ENCODE measurements at regions not wholly inside any gene's neighbourhood (a gene's known extent, or its start where the extent isn't known, plus 50 kb on each side); places are given as distances from the start of the nearest gene placed in this dataset.

DNA sequence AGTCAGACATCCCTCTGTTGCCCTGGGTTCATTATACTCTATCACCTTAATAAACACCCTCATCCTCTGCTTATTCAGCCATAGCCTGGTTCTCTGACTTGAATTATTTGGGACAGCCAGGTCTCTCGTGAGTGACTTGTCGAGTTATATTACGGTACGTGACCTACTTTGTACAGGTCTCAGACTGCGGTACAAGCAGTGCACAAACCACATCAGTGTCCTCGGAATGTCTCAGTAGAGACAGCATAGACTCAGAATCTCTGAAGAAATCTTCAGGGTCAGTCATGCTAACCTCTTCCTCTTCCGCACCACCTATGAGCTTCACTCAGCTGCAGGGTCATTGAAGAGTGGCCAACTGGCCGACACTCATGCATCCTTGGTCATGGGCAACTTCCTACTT, 860.8 kb downstream of the BCL11B start:
- DNase-seq (ENCODE audit: low spot score) (no peak), ATAC-seq (ENCODE audit: low FRiP score) (no peak)
- TF ChIP-seq, protein P1, sequence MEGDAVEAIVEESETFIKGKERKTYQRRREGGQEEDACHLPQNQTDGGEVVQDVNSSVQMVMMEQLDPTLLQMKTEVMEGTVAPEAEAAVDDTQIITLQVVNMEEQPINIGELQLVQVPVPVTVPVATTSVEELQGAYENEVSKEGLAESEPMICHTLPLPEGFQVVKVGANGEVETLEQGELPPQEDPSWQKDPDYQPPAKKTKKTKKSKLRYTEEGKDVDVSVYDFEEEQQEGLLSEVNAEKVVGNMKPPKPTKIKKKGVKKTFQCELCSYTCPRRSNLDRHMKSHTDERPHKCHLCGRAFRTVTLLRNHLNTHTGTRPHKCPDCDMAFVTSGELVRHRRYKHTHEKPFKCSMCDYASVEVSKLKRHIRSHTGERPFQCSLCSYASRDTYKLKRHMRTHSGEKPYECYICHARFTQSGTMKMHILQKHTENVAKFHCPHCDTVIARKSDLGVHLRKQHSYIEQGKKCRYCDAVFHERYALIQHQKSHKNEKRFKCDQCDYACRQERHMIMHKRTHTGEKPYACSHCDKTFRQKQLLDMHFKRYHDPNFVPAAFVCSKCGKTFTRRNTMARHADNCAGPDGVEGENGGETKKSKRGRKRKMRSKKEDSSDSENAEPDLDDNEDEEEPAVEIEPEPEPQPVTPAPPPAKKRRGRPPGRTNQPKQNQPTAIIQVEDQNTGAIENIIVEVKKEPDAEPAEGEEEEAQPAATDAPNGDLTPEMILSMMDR (IDR thresholded peaks at IDR 0.05) = no peak

DNA sequence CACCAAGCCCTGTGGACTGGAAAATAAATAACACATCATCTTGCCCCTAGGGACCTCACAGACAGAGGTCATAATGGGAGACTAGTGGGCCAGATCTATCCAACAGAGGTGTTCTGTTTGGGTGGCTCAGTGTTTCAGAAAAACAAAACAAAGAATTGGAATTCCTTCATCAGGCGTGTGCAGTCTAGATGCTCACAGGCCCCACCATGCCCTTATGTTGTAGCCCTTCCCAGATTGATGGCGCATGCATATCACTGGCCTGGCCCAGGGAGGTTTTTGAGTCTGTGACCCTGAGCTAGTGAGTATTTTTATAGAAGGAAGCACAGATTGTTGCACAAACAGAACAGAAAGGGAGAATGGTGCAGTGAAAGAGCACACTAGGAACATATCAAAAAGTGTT, 859.6 kb downstream of the BCL11B start:
- DNase-seq (ENCODE audit: low spot score) (no peak), ATAC-seq (ENCODE audit: low FRiP score) (no peak)
- TF ChIP-seq, protein P1 (IDR thresholded peaks at IDR 0.05) = no peak

DNA sequence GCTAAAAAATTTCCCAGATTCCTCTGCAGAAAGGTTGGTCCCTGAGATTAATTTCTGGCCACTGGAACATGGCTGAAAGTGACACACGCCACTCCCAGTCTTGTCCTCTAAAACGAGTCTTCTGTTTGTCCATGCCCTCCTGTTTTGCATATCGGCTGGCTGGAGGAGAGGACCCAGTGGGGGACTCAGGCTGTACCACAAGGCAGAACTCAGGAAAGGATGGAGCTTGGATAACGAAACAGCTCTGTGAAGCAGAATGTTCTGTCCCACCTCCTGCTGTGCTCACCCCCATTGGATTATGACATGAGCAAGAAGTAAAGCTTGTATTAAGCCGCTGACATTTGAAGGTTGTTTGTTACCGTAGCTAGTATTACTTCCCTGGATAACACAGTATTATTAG, 856.2 kb downstream of the BCL11B start:
- no peak for DNase-seq (ENCODE audit: low spot score)
- no peak for ATAC-seq (ENCODE audit: low FRiP score)
- TF ChIP-seq, protein P1 (IDR thresholded peaks at IDR 0.05) = no peak

DNA sequence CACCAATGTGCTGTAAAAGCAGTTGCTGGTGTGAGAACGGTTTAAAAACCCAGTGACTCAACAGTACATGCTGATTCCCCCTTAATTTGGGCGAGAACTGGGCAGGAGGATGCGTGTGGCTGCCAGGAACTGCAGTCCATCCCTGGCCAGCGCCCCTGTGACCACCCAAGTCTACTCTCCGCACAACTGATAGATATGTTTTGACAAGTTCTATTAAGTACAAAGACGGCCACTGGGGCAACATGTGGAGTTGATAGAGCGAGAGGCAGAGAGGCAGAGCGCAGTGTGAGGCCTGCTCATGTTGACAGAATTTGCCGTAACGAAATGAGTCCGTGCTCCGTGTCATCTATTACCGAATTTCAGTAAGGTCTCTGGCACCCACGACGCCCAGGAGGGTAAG, 855.0 kb downstream of the BCL11B start:
- DNase-seq (ENCODE audit: low spot score) = no peak
- TF ChIP-seq, protein P1 (IDR thresholded peaks at IDR 0.05) = no peak
- no peak for ATAC-seq (ENCODE audit: low FRiP score)

DNA sequence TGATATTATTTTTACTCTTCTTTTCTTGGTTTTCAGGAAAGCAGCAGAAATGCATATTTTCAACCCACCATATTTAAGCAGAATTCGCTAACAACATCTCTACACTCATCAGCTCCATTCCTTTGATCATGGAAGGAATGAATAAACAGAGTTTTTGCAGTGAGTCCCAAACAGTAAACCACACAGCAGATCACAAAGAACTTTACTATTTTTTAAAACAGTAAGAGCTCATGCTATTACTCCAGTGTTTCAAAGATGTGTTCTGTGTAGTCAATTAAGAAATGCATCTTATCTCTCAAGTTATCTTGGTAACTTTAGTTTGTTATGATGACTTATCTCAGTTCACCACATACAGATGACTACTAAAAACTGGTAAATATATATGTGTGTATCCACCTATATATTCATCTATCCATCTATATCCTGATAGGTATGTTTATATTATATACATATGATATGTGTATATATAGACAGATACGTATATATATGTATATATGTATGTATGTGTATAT, 843.5 kb downstream of the BCL11B start:
- ATAC-seq (ENCODE audit: low FRiP score) (no peak), DNase-seq (ENCODE audit: low spot score) (no peak)
- TF ChIP-seq, protein P1 (IDR thresholded peaks at IDR 0.05) = no peak

DNA sequence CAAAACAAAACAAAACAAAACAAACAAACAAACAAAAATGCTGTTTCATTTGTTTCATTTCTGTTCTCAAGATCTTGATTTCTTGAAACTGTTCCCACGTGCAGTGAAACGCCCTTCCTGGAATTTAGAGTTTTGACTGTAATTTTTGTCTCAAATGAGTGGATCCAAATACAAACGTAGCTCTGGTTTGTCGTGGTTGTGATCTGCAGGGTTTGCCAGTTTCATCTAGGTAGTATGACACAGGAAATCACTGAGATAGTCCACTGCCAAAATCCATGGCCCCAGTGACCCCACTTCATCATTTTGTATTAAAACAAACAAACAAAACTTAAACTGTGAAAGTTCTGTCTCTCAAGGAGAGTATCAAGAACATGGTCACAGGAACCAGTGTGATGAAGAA, 838.6 kb downstream of the BCL11B start:
- TF ChIP-seq, protein P1 (IDR thresholded peaks at IDR 0.05) = no peak
- DNase-seq (ENCODE audit: low spot score) (no peak), ATAC-seq (ENCODE audit: low FRiP score) (no peak)

DNA sequence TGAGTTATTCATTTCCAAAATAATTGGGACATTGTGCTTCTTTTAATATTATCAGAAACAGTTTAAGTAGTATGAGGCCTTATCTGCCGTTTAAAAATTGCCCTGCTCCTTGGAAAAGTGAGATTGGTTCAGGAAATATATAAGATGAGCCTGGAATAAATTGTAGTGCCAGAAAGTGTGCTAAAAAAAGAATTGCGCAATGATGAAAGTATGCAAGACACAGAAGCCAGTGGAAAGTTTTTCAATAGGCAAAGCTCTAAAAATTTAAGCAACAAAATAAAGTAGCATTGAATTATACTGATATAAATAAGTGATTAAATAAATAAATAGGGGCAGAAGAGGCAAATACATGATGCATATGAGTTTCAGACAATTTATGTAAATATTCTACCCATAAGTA, 834.9 kb downstream of the BCL11B start:
- no peak for DNase-seq (ENCODE audit: low spot score)
- ATAC-seq (ENCODE audit: low FRiP score) = no peak
- TF ChIP-seq, protein P1 (IDR thresholded peaks at IDR 0.05) = no peak

All from omental fat pad (tissue), 3 donors.